Right lobe of liver (tissue), 6 donors: ENCODE measurements at regions not wholly inside any gene's neighbourhood (a gene's known extent, or its start where the extent isn't known, plus 50 kb on each side); places are given as distances from the start of the nearest gene placed in this dataset.

Experiments used
- ATAC-seq, 4 donors: fragments of 200-7000 bp; cut with Tn5 transposase; one replicate each; pipeline ENCODE4 v1.9.1; 2020; ENCODE audit warnings: mild to moderate bottlenecking in 4 of 4, moderate library complexity in 4 of 4
- DNase-seq, 3 donors: peaks; one replicate each; pipeline ENCODE4 v3.0.0-alpha.2; 2020
- H3K27ac ChIP-seq, 3 donors: fragments of 200-600 bp; one replicate each; pipeline ENCODE4 v1.8.0; 2022
- H3K27me3 ChIP-seq, 2 donors: fragments of 200-600 bp; one replicate each; pipeline ENCODE4 v1.8.0; 2022
- H3K36me3 ChIP-seq, 4 donors: fragments of 200-600 bp; sonication (generic) in 1 of 4; one replicate each; pipeline versions ENCODE4 v1.5.1 to v1.8.0; 2017 to 2022; ENCODE audit warnings: control low read depth in 1 of 4
- H3K4me1 ChIP-seq, 4 donors: fragments of 200-600 bp; sonication (generic) in 1 of 4; one replicate each; pipeline versions ENCODE4 v1.5.1 to v1.8.0; 2017 to 2022; ENCODE audit warnings: control low read depth in 1 of 4
- H3K4me3 ChIP-seq, 3 donors: fragments of 200-600 bp; one replicate each; pipeline ENCODE4 v1.8.0; 2022
- H3K9me3 ChIP-seq, 4 donors: fragments of 200-600 bp; sonication (generic) in 1 of 4; one replicate each; pipeline versions ENCODE4 v1.5.1 to v1.8.0; 2017 to 2022; ENCODE audit warnings: control low read depth in 1 of 4
- CTCF ChIP-seq, 4 donors: fragments of 200-600 bp in 3 of 4; fragments of 450-650 bp in 1 of 4; IDR thresholded peaks; one replicate each; pipeline versions ENCODE4 v1.5.1 to v1.8.0; 2016 to 2022; ENCODE audit warnings: antibody characterized with exemption in 4 of 4, mild to moderate bottlenecking in 2 of 4
- POLR2A ChIP-seq: fragments of 450-650 bp; IDR thresholded peaks from one replicate; pipeline ENCODE4 v1.6.1; 2017; ENCODE audit warnings: antibody characterized with exemption, mild to moderate bottlenecking
- WGBS: methylation state at CpG from one replicate; pipeline ENCODE4 v1.1.6; 2018; ENCODE audit warnings: low coverage, low lambda C conversion rate; ENCODE audit not compliant: insufficient coverage; ENCODE audit errors: missing lambda C conversion rate; 5-methylcytosine and 5-hydroxymethylcytosine counted together
- intact Hi-C, 2 donors: fragments of 100-400 bp; cut with DNase I; formaldehyde crosslinking; loops; one replicate each; pipeline versions ENCODE4 v1.11.2 to v1.14.1; 2022
- donor health status: DM: no; HTN: yes; CAD: no.
- donor health status: DM: no; HTN: no; CAD: no.
- donor health status: DM: no; HTN: no; CAD: no.
- donor health status: DM: no; HTN: yes; CAD: no.
- donor health status: DM: no; HTN: yes; CAD: no.

GRCh38 chr7:119167431-119167830, 942.9 kb downstream of the ANKRD7 start:
- 65% methylated on average over 1 of the region's 1 CpG for WGBS
- no peak for TF ChIP-seq POLR2A
- TF ChIP-seq CTCF (IDR thresholded peaks at IDR 0.05) = no peak

GRCh38 chr7:119172043-119172442, 947.5 kb downstream of the ANKRD7 start:
- DNase-seq (no peak), ATAC-seq (no peak)
- TF ChIP-seq POLR2A = no peak
- TF ChIP-seq CTCF (IDR thresholded peaks at IDR 0.05) = no peak
- intact Hi-C loops = no loop called here
- H3K27ac ChIP-seq = no peak overlapping the region
- no peaks in the 10 kb centered on the region for H3K27me3 ChIP-seq
- no peak overlapping the region for H3K4me3 ChIP-seq
- 46% methylated on average over 5 of the region's 5 CpGs for WGBS
- no peaks in the 10 kb centered on the region for H3K36me3 ChIP-seq
- no peaks in the 10 kb centered on the region for H3K4me1 ChIP-seq
- H3K9me3 ChIP-seq = no peaks in the 10 kb centered on the region

More at GRCh38 chr7:119167431-119167830, 942.9 kb downstream of the ANKRD7 start:
- Histone ChIP-seq H3K36me3 (no peaks in the 10 kb centered on the region), H3K4me3 (no peak overlapping the region), H3K4me1 (no peaks in the 10 kb centered on the region), H3K27me3 (no peaks in the 10 kb centered on the region), H3K27ac (no peak overlapping the region), H3K9me3 (peaks cover 0 to 3% (median 0%) of the 10 kb centered on the region in 4 donors)
- ATAC-seq (no peak), DNase-seq (no peak)
- intact Hi-C loops = no loop called here

GRCh38 chr7:119175911-119176627, 951.6 kb downstream of the ANKRD7 start:
- Histone ChIP-seq H3K4me3 (no peak overlapping the region), H3K27ac (no peak overlapping the region), H3K4me1 (no peaks in the 10 kb centered on the region), H3K9me3 (no peaks in the 10 kb centered on the region), H3K27me3 (no peaks in the 10 kb centered on the region), H3K36me3 (no peaks in the 10 kb centered on the region)
- TF ChIP-seq POLR2A (no peak), CTCF (IDR thresholded peaks at IDR 0.05) (peak; percentile 51 to 87 (median 68))
- no peak for DNase-seq
- intact Hi-C loops = no loop called here
- WGBS = 9% methylated on average over 6 of the region's 6 CpGs
- peak; percentile 53 to 74 (median 60) for ATAC-seq

- intact Hi-C loops = no loop called here
- Histone ChIP-seq H3K27ac (no peak overlapping the region), H3K4me1 (no peaks in the 10 kb centered on the region), H3K27me3 (no peaks in the 10 kb centered on the region), H3K36me3 (no peaks in the 10 kb centered on the region), H3K9me3 (no peaks in the 10 kb centered on the region), H3K4me3 (no peak overlapping the region)
- no peak for ATAC-seq
- TF ChIP-seq CTCF (IDR thresholded peaks at IDR 0.05) (no peak), POLR2A (no peak)
- DNase-seq = no peak
These were observed 953.4 kb downstream of the ANKRD7 start for GRCh38 chr7:119177863-119178262.
